ENCODE measurements at regions not wholly inside any gene's neighbourhood (a gene's known extent, or its start where the extent isn't known, plus 50 kb on each side); places are given as distances from the start of the nearest gene placed in this dataset.

DNA sequence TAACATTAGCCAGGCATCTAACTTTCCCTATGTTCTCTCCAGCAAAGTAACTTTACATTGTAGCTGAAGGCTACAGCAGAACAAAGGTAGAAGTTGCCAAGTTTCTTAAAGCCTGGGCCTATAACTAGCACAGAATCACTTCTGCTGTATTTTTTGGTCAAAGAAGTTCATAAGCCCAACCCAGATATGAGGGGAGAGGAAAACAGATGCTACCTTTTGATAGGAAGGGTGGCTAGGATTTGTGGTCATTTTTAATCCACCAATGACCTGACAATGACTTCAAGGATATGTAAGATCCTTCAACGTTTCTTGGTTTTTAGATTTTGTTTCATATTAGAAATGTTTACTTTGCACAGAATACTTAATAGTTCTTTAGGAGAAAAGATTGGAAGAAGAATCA is 64.2 kb upstream of the RANBP3L start:
- TF ChIP-seq, protein P1, sequence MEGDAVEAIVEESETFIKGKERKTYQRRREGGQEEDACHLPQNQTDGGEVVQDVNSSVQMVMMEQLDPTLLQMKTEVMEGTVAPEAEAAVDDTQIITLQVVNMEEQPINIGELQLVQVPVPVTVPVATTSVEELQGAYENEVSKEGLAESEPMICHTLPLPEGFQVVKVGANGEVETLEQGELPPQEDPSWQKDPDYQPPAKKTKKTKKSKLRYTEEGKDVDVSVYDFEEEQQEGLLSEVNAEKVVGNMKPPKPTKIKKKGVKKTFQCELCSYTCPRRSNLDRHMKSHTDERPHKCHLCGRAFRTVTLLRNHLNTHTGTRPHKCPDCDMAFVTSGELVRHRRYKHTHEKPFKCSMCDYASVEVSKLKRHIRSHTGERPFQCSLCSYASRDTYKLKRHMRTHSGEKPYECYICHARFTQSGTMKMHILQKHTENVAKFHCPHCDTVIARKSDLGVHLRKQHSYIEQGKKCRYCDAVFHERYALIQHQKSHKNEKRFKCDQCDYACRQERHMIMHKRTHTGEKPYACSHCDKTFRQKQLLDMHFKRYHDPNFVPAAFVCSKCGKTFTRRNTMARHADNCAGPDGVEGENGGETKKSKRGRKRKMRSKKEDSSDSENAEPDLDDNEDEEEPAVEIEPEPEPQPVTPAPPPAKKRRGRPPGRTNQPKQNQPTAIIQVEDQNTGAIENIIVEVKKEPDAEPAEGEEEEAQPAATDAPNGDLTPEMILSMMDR (IDR thresholded peaks at IDR 0.05; ENCODE audit: low read depth, low read length) = no peak
- TF ChIP-seq POLR2A (IDR thresholded peaks at IDR 0.05; ENCODE audit: extremely low read depth, insufficient read length) = no peak
- TF ChIP-seq, protein P2, sequence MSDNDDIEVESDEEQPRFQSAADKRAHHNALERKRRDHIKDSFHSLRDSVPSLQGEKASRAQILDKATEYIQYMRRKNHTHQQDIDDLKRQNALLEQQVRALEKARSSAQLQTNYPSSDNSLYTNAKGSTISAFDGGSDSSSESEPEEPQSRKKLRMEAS (IDR thresholded peaks at IDR 0.05; ENCODE audit: low read depth, low read length) = no peak
